PC-3 (cell line): ENCODE measurements at regions not wholly inside any gene's neighbourhood (a gene's known extent, or its start where the extent isn't known, plus 50 kb on each side); places are given as distances from the start of the nearest gene placed in this dataset.
A peak's percentile ranks its signal among the peaks of the same experiment; 100 is the strongest.

Source experiments
- ATAC-seq: fragments of 200-7000 bp; cut with Tn5 transposase; 2 replicates; pipeline ENCODE4 v1.9.1; 2020; ENCODE audit warnings: mild to moderate bottlenecking, moderate library complexity
- BruUV-seq: library from RNA; stranded (reverse); fragments of 400-500 nt; replicated peaks from 2 replicates; lab custom pipeline; 2021; lab: Mats Ljungman, UMichigan
- CTCF ChIA-PET: fragments of 300-600 bp; sonication (Branson Sonifier 250); formaldehyde crosslinking; loops from one replicate; lab custom pipeline; 2022; ENCODE audit warnings: antibody characterized with exemption; lab: Charles Lee
- POLR2A ChIA-PET: fragments of 300-600 bp; sonication (Branson Sonifier 250); formaldehyde crosslinking; loops from one replicate; lab custom pipeline; 2022; ENCODE audit warnings: antibody characterized with exemption; ENCODE audit not compliant: unreplicated experiment; lab: Charles Lee
- DNase-seq: peaks from one replicate; pipeline ENCODE4 v3.0.0-alpha.2; 2015
- H2AFZ ChIP-seq: fragments of 300-600 bp; sonication (generic); 2 replicates; pipeline ENCODE4 v1.6.0; 2016; ENCODE audit warnings: antibody characterized with exemption, low read length
- H3F3A ChIP-seq: fragments of 300-600 bp; sonication (generic); one replicate; pipeline ENCODE4 v1.6.0; 2017; ENCODE audit warnings: antibody characterized with exemption, low read length, control low read depth, mild to moderate bottlenecking; ENCODE audit not compliant: unreplicated experiment
- H3K27ac ChIP-seq: fragments of 300-600 bp; sonication (generic); 2 replicates; pipeline ENCODE4 v1.5.1; 2016; ENCODE audit warnings: mild to moderate bottlenecking, low read length
- H3K27me3 ChIP-seq: fragments of 300-600 bp; sonication (generic); 2 replicates; pipeline ENCODE4 v1.6.1; 2016; ENCODE audit warnings: low read length, mixed read lengths
- H3K36me3 ChIP-seq: fragments of 300-600 bp; sonication (generic); 2 replicates; pipeline ENCODE4 v1.6.1; 2016; ENCODE audit warnings: low read depth, mixed run types, low read length, mixed read lengths
- H3K4me1 ChIP-seq: fragments of 300-600 bp; sonication (generic); 2 replicates; pipeline ENCODE4 v1.5.1; 2016; ENCODE audit warnings: low read length; ENCODE audit not compliant: insufficient read depth
- H3K4me2 ChIP-seq: fragments of 300-600 bp; sonication (generic); 2 replicates; pipeline ENCODE4 v1.6.0; 2016; ENCODE audit warnings: low read length
- H3K4me3 ChIP-seq: fragments of 300-600 bp; sonication (generic); 2 replicates; pipeline ENCODE4 v1.5.1; 2016; ENCODE audit warnings: mild to moderate bottlenecking, low read length, mixed read lengths
- H3K79me2 ChIP-seq: fragments of 300-600 bp; sonication (generic); 2 replicates; pipeline ENCODE4 v1.6.1; 2017; ENCODE audit warnings: low read length, mixed read lengths
- H3K9ac ChIP-seq: fragments of 300-600 bp; sonication (generic); 2 replicates; pipeline ENCODE4 v1.6.0; 2016; ENCODE audit warnings: mild to moderate bottlenecking, low read length
- H3K9me2 ChIP-seq: fragments of 300-600 bp; sonication (generic); replicated peaks from 2 replicates; pipeline ENCODE4 v1.6.1; 2016; ENCODE audit warnings: mixed run types, low read length, mixed read lengths
- H3K9me3 ChIP-seq: fragments of 300-600 bp; sonication (generic); 2 replicates; pipeline ENCODE4 v1.6.1; 2016; ENCODE audit warnings: low read length, mixed read lengths
- H4K20me1 ChIP-seq: fragments of 300-600 bp; sonication (generic); 2 replicates; pipeline ENCODE4 v1.6.1; 2016; ENCODE audit warnings: low read length, mixed read lengths
- EZH2 ChIP-seq: fragments of 300-600 bp; sonication (generic); IDR thresholded peaks from one replicate; pipeline ENCODE4 v1.6.1; 2017; ENCODE audit warnings: antibody characterized with exemption, mild to moderate bottlenecking, low read length; ENCODE audit not compliant: unreplicated experiment
- EZH2phosphoT487 ChIP-seq: fragments of 300-600 bp; sonication (generic); IDR thresholded peaks from 2 replicates; pipeline ENCODE4 v1.6.1; 2018; ENCODE audit warnings: mild to moderate bottlenecking, antibody characterized with exemption, low read length, borderline replicate concordance
- intact Hi-C: fragments of 100-400 bp; cut with micrococcal nuclease; formaldehyde crosslinking; loops from 2 replicates; pipeline ENCODE4 v1.9.0; 2023
- TF ChIP-seq, protein P1 (sequence below): fragments of 300-600 bp; sonication (generic); conservative IDR thresholded peaks from 2 replicates; pipeline ENCODE4 v1.5.1; 2017; ENCODE audit warnings: antibody characterized with exemption, low read depth, mild to moderate bottlenecking, low read length

DNA sequence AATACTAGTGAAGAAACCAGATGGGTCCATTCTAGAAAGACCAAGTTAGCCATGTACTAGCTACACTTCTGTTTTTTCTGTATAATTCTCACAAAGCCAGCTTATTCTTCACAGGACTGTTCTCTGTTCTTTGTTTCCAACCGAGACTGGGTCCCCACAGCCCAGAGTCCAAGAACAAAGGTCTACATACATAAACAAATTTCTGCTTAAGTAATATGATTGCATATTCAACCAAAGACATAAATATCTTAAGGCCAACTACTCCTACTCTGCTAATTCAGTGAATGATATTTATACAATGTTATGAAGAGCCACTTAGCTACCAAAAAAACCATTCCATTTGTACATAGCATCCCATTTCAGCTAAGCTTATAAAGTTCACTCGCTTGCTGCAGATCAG, 299.8 kb upstream of the CCDC54 start:
- Histone ChIP-seq H3K9me2 (no peaks in the 10 kb centered on the region), H3K4me3 (no peak overlapping the region), H4K20me1 (no peaks in the 10 kb centered on the region), H3K9me3 (no peaks in the 10 kb centered on the region), H3K36me3 (no peaks in the 10 kb centered on the region), H3K4me2 (no peak overlapping the region), H3K27ac (no peak overlapping the region), H3K27me3 (no peaks in the 10 kb centered on the region), H3K4me1 (0 out of 2 replicates have a peak, but pooled peaks cover 3% of the 10 kb centered on the region), H3K9ac (no peak overlapping the region), H2AFZ (no peak overlapping the region), H3F3A (no peaks in the 10 kb centered on the region), H3K79me2 (no peaks in the 10 kb centered on the region)
- TF ChIP-seq EZH2 (no peak), EZH2phosphoT487 (no peak)
- TF ChIP-seq, protein P1, sequence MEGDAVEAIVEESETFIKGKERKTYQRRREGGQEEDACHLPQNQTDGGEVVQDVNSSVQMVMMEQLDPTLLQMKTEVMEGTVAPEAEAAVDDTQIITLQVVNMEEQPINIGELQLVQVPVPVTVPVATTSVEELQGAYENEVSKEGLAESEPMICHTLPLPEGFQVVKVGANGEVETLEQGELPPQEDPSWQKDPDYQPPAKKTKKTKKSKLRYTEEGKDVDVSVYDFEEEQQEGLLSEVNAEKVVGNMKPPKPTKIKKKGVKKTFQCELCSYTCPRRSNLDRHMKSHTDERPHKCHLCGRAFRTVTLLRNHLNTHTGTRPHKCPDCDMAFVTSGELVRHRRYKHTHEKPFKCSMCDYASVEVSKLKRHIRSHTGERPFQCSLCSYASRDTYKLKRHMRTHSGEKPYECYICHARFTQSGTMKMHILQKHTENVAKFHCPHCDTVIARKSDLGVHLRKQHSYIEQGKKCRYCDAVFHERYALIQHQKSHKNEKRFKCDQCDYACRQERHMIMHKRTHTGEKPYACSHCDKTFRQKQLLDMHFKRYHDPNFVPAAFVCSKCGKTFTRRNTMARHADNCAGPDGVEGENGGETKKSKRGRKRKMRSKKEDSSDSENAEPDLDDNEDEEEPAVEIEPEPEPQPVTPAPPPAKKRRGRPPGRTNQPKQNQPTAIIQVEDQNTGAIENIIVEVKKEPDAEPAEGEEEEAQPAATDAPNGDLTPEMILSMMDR = no peak
- no TSS peak for BruUV-seq
- ChIA-PET POLR2A (no interaction called here), CTCF (no interaction called here)
- ATAC-seq (no peak), DNase-seq (no peak)
- intact Hi-C loops = no loop called here

GRCh38 chr3:107082527-107082926, 294.7 kb upstream of the CCDC54 start:
- Histone ChIP-seq H3F3A (no peaks in the 10 kb centered on the region), H4K20me1 (no peaks in the 10 kb centered on the region), H3K9ac (no peak overlapping the region), H3K4me1 (0 out of 2 replicates have a peak, but pooled peaks cover 4% of the 10 kb centered on the region), H3K36me3 (no peaks in the 10 kb centered on the region), H3K27ac (no peak overlapping the region), H3K4me2 (no peak overlapping the region), H3K27me3 (no peaks in the 10 kb centered on the region), H3K9me3 (no peaks in the 10 kb centered on the region), H2AFZ (no peak overlapping the region), H3K79me2 (no peaks in the 10 kb centered on the region), H3K9me2 (no peaks in the 10 kb centered on the region), H3K4me3 (no peak overlapping the region)
- TF ChIP-seq EZH2phosphoT487 (no peak), EZH2 (no peak)
- TF ChIP-seq, protein P1 = no peak
- ChIA-PET POLR2A (no interaction called here), CTCF (interaction anchor here (1.0 kb wide), 1 partner anchor 18 kb away, joined by 3 read pairs; no protein-coding TSS in a partner anchor)
- intact Hi-C loops = no loop called here
- peak; percentile 91 for ATAC-seq
- no TSS peak for BruUV-seq
- DNase-seq = peak; percentile 56

DNA sequence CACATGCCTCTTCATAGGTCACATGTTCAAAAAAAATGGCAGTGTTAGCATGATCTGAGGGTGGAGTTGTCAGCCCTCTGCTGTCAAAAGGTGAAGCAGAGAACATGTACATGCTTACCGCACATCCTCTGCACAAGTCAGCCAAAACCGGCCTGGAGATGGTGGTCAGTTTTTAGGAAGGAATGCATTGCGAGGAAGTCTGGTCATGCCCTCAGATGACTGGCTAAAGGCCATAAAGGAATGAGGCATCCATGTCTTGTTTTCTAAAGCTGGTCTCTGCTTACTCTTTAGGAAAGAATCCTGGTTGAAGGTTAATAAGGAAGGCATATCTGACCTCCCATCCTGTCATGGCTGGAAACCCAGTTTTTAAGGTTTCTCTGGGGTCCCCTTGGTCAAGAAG, 292.0 kb upstream of the CCDC54 start:
- Histone ChIP-seq H3F3A (no peaks in the 10 kb centered on the region), H3K9me2 (no peaks in the 10 kb centered on the region), H4K20me1 (no peaks in the 10 kb centered on the region), H3K36me3 (no peaks in the 10 kb centered on the region), H3K27ac (no peak overlapping the region), H3K79me2 (no peaks in the 10 kb centered on the region), H3K4me1 (0 out of 2 replicates have a peak, but pooled peaks cover 4% of the 10 kb centered on the region), H3K9me3 (no peaks in the 10 kb centered on the region), H2AFZ (no peak overlapping the region), H3K4me3 (no peak overlapping the region), H3K9ac (no peak overlapping the region), H3K27me3 (no peaks in the 10 kb centered on the region), H3K4me2 (no peak overlapping the region)
- CTCF ChIA-PET = no interaction called here
- DNase-seq (no peak), ATAC-seq (no peak)
- POLR2A ChIA-PET = no interaction called here
- intact Hi-C loops = no loop called here
- TF ChIP-seq, protein P1 = no peak
- TF ChIP-seq EZH2 (no peak), EZH2phosphoT487 (no peak)
- no TSS peak for BruUV-seq
